NCI-H2029 (cell line): ENCODE measurements at regions not wholly inside any gene's neighbourhood (a gene's known extent, or its start where the extent isn't known, plus 50 kb on each side); places are given as distances from the start of the nearest gene placed in this dataset.
"Not testable (repeated sequence)": the region's sequence is repeated elsewhere in the genome, so short reads cannot be mapped to it uniquely, and the experiment has no call there.

Experiments used
- DNase-seq: peaks from one replicate; lab custom pipeline; 2025; lab: John Stamatoyannopoulos, UW

- DNase-seq: no peak
These were observed 1622.1 kb downstream of the STIM2 start for GRCh38 chr4:28482580-28483270.

- no peak for DNase-seq
These were observed 1627.4 kb downstream of the STIM2 start for GRCh38 chr4:28488021-28488420.

- no peak for DNase-seq
These were observed 1630.0 kb downstream of the STIM2 start for GRCh38 chr4:28490669-28491068.

GRCh38 chr4:28505064-28505463 is 1644.4 kb downstream of the STIM2 start:
- no peak for DNase-seq

GRCh38 chr4:28508636-28509035 is 1648.0 kb downstream of the STIM2 start:
- no peak for DNase-seq

GRCh38 chr4:28514766-28515165 is 1654.1 kb downstream of the STIM2 start:
- not testable (repeated sequence) for DNase-seq

- DNase-seq: no peak
These were observed 1658.0 kb downstream of the STIM2 start for GRCh38 chr4:28518561-28519165.

GRCh38 chr4:28523681-28524190 is 1663.1 kb downstream of the STIM2 start:
- DNase-seq: no peak

GRCh38 chr4:28536124-28536523 is 1675.5 kb downstream of the STIM2 start:
- DNase-seq: no peak

GRCh38 chr4:28545986-28546385 is 1685.3 kb downstream of the STIM2 start:
- DNase-seq: no peak

GRCh38 chr4:28548136-28548535 is 1687.5 kb downstream of the STIM2 start:
- no peak for DNase-seq

- DNase-seq: no peak
These were observed 1688.0 kb downstream of the STIM2 start for GRCh38 chr4:28548594-28548993.

GRCh38 chr4:28555866-28556265 is 1695.2 kb downstream of the STIM2 start:
- DNase-seq: no peak

- no peak for DNase-seq
These were observed 1697.1 kb downstream of the STIM2 start for GRCh38 chr4:28557755-28558154.

GRCh38 chr4:28558895-28559294 is 1698.3 kb downstream of the STIM2 start:
- no peak for DNase-seq

GRCh38 chr4:28562913-28563312 is 1702.3 kb downstream of the STIM2 start:
- DNase-seq: no peak

GRCh38 chr4:28565396-28565795 is 1704.8 kb downstream of the STIM2 start:
- DNase-seq: no peak

- no peak for DNase-seq
These were observed 1740.3 kb downstream of the STIM2 start for GRCh38 chr4:28600958-28601357.

GRCh38 chr4:28621591-28621990 is 1761.0 kb downstream of the STIM2 start:
- DNase-seq: no peak

GRCh38 chr4:28636971-28637370 is 1776.3 kb downstream of the STIM2 start:
- no peak for DNase-seq

GRCh38 chr4:28639747-28640146 is 1779.1 kb downstream of the STIM2 start:
- DNase-seq: no peak

GRCh38 chr4:28654618-28655017 is 1794.0 kb downstream of the STIM2 start:
- no peak for DNase-seq

GRCh38 chr4:28665306-28665705 is 1804.7 kb downstream of the STIM2 start:
- DNase-seq: no peak

GRCh38 chr4:28675582-28675981 is 1814.9 kb downstream of the STIM2 start:
- DNase-seq: no peak
